ENCODE measurements at regions not wholly inside any gene's neighbourhood (a gene's known extent, or its start where the extent isn't known, plus 50 kb on each side); places are given as distances from the start of the nearest gene placed in this dataset.
"Not testable (repeated sequence)": the region's sequence is repeated elsewhere in the genome, so short reads cannot be mapped to it uniquely, and the experiment has no call there.

DNA sequence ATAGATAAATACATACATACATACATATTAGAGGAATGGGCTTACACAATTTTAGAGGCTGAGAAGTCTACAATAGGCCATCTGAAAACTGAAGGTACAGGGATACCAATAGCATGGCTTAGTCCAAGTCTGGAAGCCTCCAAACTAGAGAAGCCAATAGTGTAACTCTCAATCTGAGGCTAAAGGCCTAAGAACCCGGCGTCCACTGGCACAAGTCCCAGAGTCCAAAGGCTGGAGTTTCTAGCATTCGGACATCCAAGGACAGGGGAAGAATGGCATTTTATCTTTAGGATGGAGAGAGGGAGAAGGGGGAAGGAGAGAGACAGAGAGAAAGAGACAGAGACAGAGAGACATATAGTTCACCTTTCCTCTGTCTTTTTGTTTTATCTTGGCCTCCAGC lies 63.7 kb upstream of the SYT4 start:
- FAIRE-seq (no peak), DNase-seq (ENCODE audit: extremely low spot score, insufficient read length, low read depth) (no peak)

GRCh38 chr18:43350176-43350575 lies 72.9 kb upstream of the SYT4 start:
- FAIRE-seq (no peak), DNase-seq (ENCODE audit: extremely low spot score, insufficient read length, low read depth) (no peak)

GRCh38 chr18:43364535-43364934 lies 87.2 kb upstream of the SYT4 start:
- FAIRE-seq (no peak), DNase-seq (ENCODE audit: extremely low spot score, insufficient read length, low read depth) (no peak)

- DNase-seq (ENCODE audit: extremely low spot score, insufficient read length, low read depth) = no peak
- no peak for FAIRE-seq
Observed at GRCh38 chr18:43367895-43368294, 90.6 kb upstream of the SYT4 start.

DNA sequence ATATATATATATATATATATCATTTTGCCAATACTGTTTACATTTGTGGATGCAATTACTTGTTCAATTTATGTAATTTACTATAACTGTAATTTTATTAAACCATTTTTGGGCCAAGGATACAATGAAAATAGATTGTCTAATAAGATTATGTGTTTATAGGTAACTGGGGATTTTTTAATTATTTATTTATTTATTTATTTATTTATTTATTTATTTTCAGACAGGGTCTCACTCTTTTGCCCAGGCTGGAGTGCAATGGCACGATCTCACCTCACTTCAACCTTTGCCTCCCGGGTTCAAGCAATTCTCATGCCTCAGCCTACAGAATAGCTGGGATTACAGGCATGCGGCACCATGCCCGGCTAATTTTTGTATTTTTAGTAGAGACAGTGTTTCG lies 92.0 kb upstream of the SYT4 start:
- not testable (repeated sequence) for FAIRE-seq; DNase-seq (ENCODE audit: extremely low spot score, insufficient read length, low read depth)

GRCh38 chr18:43372773-43373172 lies 95.5 kb upstream of the SYT4 start:
- no peak for DNase-seq (ENCODE audit: extremely low spot score, insufficient read length, low read depth)
- FAIRE-seq = no peak

GRCh38 chr18:43380104-43380672 lies 102.9 kb upstream of the SYT4 start:
- FAIRE-seq = no peak

DNA sequence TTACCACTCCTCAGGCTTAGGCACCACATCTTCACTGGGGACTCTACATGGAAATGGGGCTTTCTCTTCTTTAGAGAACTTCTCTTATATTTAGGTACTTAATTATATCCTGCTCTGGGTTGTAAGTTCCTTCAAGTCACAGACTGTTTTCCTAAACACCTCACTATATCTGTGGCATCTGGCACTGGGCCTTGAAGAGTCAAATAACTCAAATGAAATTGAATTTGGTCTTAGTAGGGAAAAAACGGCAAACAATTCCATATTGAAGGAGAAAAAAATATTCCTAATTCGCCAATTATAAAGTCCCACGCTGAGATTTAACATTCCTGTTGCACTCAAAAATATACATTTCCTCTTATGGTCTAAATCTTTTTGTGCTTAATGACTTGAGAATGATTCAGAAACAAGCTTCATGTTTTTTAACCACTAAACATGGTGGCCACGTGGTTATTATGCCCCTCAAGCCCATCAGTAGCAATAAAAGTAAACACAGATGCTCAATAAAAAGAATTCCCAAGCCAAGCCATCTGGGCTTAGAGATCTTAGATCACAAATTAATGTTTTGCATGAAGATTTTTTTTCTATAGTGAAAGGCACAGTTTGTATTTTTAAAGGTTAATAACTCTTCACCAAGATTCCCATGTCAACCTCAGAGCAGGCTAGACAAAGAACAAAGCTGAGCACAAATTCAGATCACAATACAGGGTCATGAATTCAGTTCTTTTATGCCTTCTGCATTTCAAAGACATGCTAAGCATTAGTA lies 105.5 kb upstream of the SYT4 start:
- no peak for FAIRE-seq
- DNase-seq (ENCODE audit: extremely low spot score, insufficient read length, low read depth) = no peak

More at GRCh38 chr18:43380104-43380672, 102.9 kb upstream of the SYT4 start:
- DNase-seq (ENCODE audit: extremely low spot score, insufficient read length, low read depth) = no peak

DNA sequence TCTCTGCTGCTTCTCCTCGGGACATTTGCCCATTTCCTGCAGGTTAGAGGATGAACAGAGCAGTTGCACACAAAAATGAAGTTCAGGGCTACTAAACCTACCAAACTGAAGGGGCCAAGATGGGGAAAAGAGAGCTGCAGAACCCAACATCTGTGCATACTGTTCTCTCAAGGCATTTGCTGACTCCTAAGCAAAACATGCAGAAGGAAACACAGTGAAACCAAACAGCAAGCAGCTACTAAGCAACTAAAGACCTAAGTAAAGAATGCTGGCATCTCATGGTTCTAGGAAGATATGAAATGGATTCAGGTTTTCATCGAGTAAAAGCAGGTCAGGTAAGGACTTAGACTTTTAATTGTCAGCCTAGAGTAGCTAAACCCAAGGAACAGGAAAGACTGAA lies 111.9 kb upstream of the SYT4 start:
- FAIRE-seq (no peak), DNase-seq (ENCODE audit: extremely low spot score, insufficient read length, low read depth) (no peak)

GRCh38 chr18:43392168-43392567 lies 114.9 kb upstream of the SYT4 start:
- DNase-seq (ENCODE audit: extremely low spot score, insufficient read length, low read depth) (no peak), FAIRE-seq (no peak)

DNA sequence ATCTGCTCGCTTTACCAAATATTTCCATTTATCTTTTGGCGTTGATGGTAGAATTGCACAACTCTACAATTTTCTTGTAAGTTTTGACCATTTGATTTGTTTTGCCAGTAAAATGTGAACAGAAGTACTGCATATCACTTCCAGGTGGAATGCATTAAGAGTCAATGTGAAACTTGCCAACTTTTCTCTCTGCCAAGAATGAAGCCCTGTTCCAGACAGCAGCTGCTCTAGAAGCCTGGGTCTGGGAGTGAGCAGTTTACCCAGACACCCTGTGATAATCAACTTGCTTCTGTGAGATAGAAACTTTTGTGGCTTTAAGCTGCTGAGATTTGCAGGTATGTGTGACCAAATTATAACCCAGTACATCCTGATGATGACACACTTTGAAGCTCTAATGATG lies 115.9 kb upstream of the SYT4 start:
- DNase-seq (ENCODE audit: extremely low spot score, insufficient read length, low read depth) (no peak), FAIRE-seq (no peak)

- DNase-seq (ENCODE audit: extremely low spot score, insufficient read length, low read depth) (no peak), FAIRE-seq (no peak)
Observed at GRCh38 chr18:43396266-43396665, 119.0 kb upstream of the SYT4 start.

DNA sequence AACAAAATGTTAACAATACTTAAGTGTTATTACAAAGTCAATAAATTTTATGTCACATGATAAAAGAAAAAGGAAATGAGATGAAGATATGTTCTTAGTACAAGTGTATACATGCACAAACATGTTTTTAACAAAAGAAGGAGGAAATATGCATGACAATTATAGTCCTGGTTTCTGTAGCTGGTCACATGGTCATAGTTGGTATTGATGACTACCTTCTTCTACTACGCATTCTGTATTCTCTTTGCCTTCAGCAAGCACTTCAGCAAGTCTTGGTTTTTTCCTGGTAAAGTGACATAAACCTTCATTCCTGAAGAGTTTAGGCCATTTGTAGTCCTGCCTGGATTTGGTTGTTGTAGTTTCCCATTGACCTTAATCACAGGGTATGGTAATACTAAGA lies 121.3 kb upstream of the SYT4 start:
- DNase-seq (ENCODE audit: extremely low spot score, insufficient read length, low read depth) (no peak), FAIRE-seq (no peak)

DNA sequence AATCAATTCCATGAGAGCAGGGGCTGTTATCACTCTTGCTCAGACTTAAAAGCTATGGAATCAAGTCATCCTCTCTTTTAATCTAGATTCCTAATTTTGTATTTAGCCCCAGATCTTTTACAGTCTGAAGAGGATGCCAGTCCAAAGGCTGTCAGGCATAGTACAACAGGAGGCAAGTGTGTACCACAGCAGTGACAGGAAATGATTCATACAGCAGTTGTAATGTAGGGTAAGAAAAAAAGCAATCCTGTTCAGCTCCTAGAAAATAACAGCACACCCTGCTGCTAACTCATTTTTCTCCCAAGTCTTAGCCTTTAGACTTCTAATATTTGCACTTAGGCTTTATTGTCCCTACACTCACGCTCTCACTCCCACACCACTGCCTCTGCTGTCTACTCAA lies 127.8 kb upstream of the SYT4 start:
- no peak for FAIRE-seq
- no peak for DNase-seq (ENCODE audit: extremely low spot score, insufficient read length, low read depth)

- no peak for DNase-seq (ENCODE audit: extremely low spot score, insufficient read length, low read depth)
Observed at GRCh38 chr18:43414006-43414405, 136.7 kb upstream of the SYT4 start.

GRCh38 chr18:43420091-43420490 lies 142.8 kb upstream of the SYT4 start:
- DNase-seq (ENCODE audit: extremely low spot score, insufficient read length, low read depth) (no peak), FAIRE-seq (no peak)

More at GRCh38 chr18:43414006-43414405, 136.7 kb upstream of the SYT4 start:
- FAIRE-seq = no peak

- no peak for FAIRE-seq
Observed at GRCh38 chr18:43420950-43421349, 143.7 kb upstream of the SYT4 start.

DNA sequence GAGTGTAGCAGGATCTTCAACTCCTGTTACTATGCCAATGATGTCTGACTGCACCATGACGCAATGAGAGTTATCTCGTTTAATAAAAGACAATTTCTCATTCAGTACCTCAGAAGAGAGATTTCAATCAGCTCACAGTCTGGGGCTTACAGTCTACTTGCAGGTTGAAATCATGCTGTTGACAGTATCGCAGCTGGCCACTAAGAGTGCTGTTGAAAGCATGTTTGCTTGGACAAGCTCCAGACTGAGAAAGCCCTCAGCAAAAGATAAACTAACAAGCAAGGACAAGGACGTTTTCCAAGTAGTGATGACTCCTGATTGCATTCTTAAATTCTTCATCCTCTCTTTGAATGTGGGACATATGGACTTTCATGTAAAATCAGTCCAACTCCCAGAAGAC lies 145.2 kb upstream of the SYT4 start:
- no peak for DNase-seq (ENCODE audit: extremely low spot score, insufficient read length, low read depth)
- FAIRE-seq = no peak

More at GRCh38 chr18:43420950-43421349, 143.7 kb upstream of the SYT4 start:
- DNase-seq (ENCODE audit: extremely low spot score, insufficient read length, low read depth) = no peak

GRCh38 chr18:43435851-43436250 lies 158.6 kb upstream of the SYT4 start:
- no peak for DNase-seq (ENCODE audit: extremely low spot score, insufficient read length, low read depth)
- no peak for FAIRE-seq

GRCh38 chr18:43442131-43442530 lies 164.8 kb upstream of the SYT4 start:
- DNase-seq (ENCODE audit: extremely low spot score, insufficient read length, low read depth) (no peak), FAIRE-seq (no peak)

DNA sequence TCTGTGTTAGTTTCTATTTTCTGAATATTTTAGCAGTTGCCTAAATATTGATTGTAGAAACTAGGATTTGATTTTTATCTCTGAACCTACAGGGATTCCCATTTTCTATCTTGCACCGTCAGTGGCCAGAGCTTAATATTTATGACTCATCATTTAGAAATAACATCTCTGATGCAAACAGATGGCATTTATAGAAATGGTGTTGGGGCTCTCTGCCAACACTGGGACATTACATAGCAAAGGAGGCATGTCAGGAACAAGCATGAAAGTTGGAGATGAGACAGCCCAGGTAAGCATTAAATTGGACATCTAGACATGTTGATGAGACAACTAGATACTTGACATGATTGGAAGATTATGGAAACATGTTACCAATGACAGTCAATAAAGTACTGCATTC lies 165.3 kb upstream of the SYT4 start:
- no peak for FAIRE-seq

GRCh38 chr18:43465483-43465882 lies 188.2 kb upstream of the SYT4 start:
- no peak for FAIRE-seq
- DNase-seq (ENCODE audit: extremely low spot score, insufficient read length, low read depth) = no peak

More for the DNA sequence above, 165.3 kb upstream of the SYT4 start:
- DNase-seq (ENCODE audit: extremely low spot score, insufficient read length, low read depth) = no peak
